ENCODE measurements at regions not wholly inside any gene's neighbourhood (a gene's known extent, or its start where the extent isn't known, plus 50 kb on each side); places are given as distances from the start of the nearest gene placed in this dataset.

GRCh38 chr20:56798634-56799033 is 169.5 kb downstream of the TFAP2C start:
- Mint-ChIP-seq H3K9me3 (peaks cover 8% of the 10 kb centered on the region), H3K36me3 (no peaks in the 10 kb centered on the region), H3K4me1 (ENCODE audit: low read depth) (no peaks in the 10 kb centered on the region), H3K27me3 (peaks cover 2% of the 10 kb centered on the region), H3K27ac (no peak overlapping the region), H3K4me3 (no peak overlapping the region)
- no peak for DNase-seq
- ChIA-PET CTCF (no interaction called here), POLR2A (no interaction called here)
- intact Hi-C loops (cut with micrococcal nuclease) = no loop called here

GRCh38 chr20:56799187-56799586 is 170.1 kb downstream of the TFAP2C start:
- Mint-ChIP-seq H3K36me3 (no peaks in the 10 kb centered on the region), H3K9me3 (peaks cover 8% of the 10 kb centered on the region), H3K27me3 (no peaks in the 10 kb centered on the region), H3K27ac (no peak overlapping the region), H3K4me3 (no peak overlapping the region), H3K4me1 (ENCODE audit: low read depth) (no peaks in the 10 kb centered on the region)
- CTCF ChIA-PET = no interaction called here
- intact Hi-C loops (cut with micrococcal nuclease) = no loop called here
- POLR2A ChIA-PET = no interaction called here
- no peak for DNase-seq

GRCh38 chr20:56800088-56800487 is 171.0 kb downstream of the TFAP2C start:
- POLR2A ChIA-PET = no interaction called here
- Mint-ChIP-seq H3K27ac (no peak overlapping the region), H3K4me1 (ENCODE audit: low read depth) (no peaks in the 10 kb centered on the region), H3K36me3 (no peaks in the 10 kb centered on the region), H3K4me3 (no peak overlapping the region), H3K9me3 (peaks cover 8% of the 10 kb centered on the region), H3K27me3 (no peaks in the 10 kb centered on the region)
- intact Hi-C loops (cut with micrococcal nuclease) = no loop called here
- no peak for DNase-seq
- CTCF ChIA-PET = no interaction called here

- Mint-ChIP-seq H3K9me3 (peaks cover 8% of the 10 kb centered on the region), H3K4me1 (ENCODE audit: low read depth) (no peaks in the 10 kb centered on the region), H3K36me3 (no peaks in the 10 kb centered on the region), H3K27ac (no peak overlapping the region), H3K4me3 (no peak overlapping the region), H3K27me3 (peaks cover 1% of the 10 kb centered on the region)
- intact Hi-C loops (cut with micrococcal nuclease) = no loop called here
- no peak for DNase-seq
- POLR2A ChIA-PET = interaction anchor here (0.6 kb wide), 1 partner anchor 1235 kb away, joined by 6 read pairs; no protein-coding TSS in a partner anchor
- CTCF ChIA-PET = no interaction called here
Measured at GRCh38 chr20:56801971-56802755, 173.1 kb downstream of the TFAP2C start.

GRCh38 chr20:56802805-56803204 is 173.7 kb downstream of the TFAP2C start:
- CTCF ChIA-PET = no interaction called here
- no peak overlapping the region for H3K27ac Mint-ChIP-seq
- peaks cover 6% of the 10 kb centered on the region for H3K27me3 Mint-ChIP-seq
- peaks cover 8% of the 10 kb centered on the region for H3K9me3 Mint-ChIP-seq
- no peak for DNase-seq
- H3K4me1 Mint-ChIP-seq (ENCODE audit: low read depth) = no peaks in the 10 kb centered on the region
- intact Hi-C loops (cut with micrococcal nuclease) = no loop called here
- H3K36me3 Mint-ChIP-seq = no peaks in the 10 kb centered on the region
- no peak overlapping the region for H3K4me3 Mint-ChIP-seq
- POLR2A ChIA-PET = interaction anchor here (0.6 kb wide), 1 partner anchor 1234 kb away, joined by 6 read pairs; no protein-coding TSS in a partner anchor

GRCh38 chr20:56805313-56805712 is 176.2 kb downstream of the TFAP2C start:
- Mint-ChIP-seq H3K9me3 (no peaks in the 10 kb centered on the region), H3K27ac (no peak overlapping the region), H3K27me3 (peaks cover 6% of the 10 kb centered on the region), H3K36me3 (no peaks in the 10 kb centered on the region), H3K4me3 (no peak overlapping the region), H3K4me1 (ENCODE audit: low read depth) (no peaks in the 10 kb centered on the region)
- ChIA-PET POLR2A (no interaction called here), CTCF (no interaction called here)
- no peak for DNase-seq
- intact Hi-C loops (cut with micrococcal nuclease) = no loop called here

GRCh38 chr20:56805966-56806365 is 176.9 kb downstream of the TFAP2C start:
- H3K9me3 Mint-ChIP-seq = no peaks in the 10 kb centered on the region

GRCh38 chr20:56806952-56807517 is 177.9 kb downstream of the TFAP2C start:
- DNase-seq = no peak
- Mint-ChIP-seq H3K9me3 (no peaks in the 10 kb centered on the region), H3K27me3 (peaks cover 6% of the 10 kb centered on the region), H3K4me3 (no peak overlapping the region), H3K4me1 (ENCODE audit: low read depth) (no peaks in the 10 kb centered on the region), H3K36me3 (no peaks in the 10 kb centered on the region), H3K27ac (no peak overlapping the region)
- POLR2A ChIA-PET = no interaction called here
- CTCF ChIA-PET = no interaction called here
- intact Hi-C loops (cut with micrococcal nuclease) = no loop called here

More at GRCh38 chr20:56805966-56806365, 176.9 kb downstream of the TFAP2C start:
- intact Hi-C loops (cut with micrococcal nuclease) = no loop called here
- no peak overlapping the region for H3K4me3 Mint-ChIP-seq
- no peak for DNase-seq
- no peak overlapping the region for H3K27ac Mint-ChIP-seq
- CTCF ChIA-PET = no interaction called here
- POLR2A ChIA-PET = no interaction called here
- peaks cover 6% of the 10 kb centered on the region for H3K27me3 Mint-ChIP-seq
- no peaks in the 10 kb centered on the region for H3K4me1 Mint-ChIP-seq (ENCODE audit: low read depth)
- H3K36me3 Mint-ChIP-seq = no peaks in the 10 kb centered on the region

- intact Hi-C loops (cut with micrococcal nuclease) = no loop called here
- Mint-ChIP-seq H3K9me3 (no peaks in the 10 kb centered on the region), H3K4me3 (no peak overlapping the region), H3K27me3 (peaks cover 6% of the 10 kb centered on the region), H3K27ac (no peak overlapping the region), H3K4me1 (ENCODE audit: low read depth) (no peaks in the 10 kb centered on the region), H3K36me3 (no peaks in the 10 kb centered on the region)
- ChIA-PET POLR2A (no interaction called here), CTCF (no interaction called here)
- DNase-seq = no peak
Measured at GRCh38 chr20:56808117-56808725, 179.1 kb downstream of the TFAP2C start.

GRCh38 chr20:56808732-56809131 is 179.6 kb downstream of the TFAP2C start:
- POLR2A ChIA-PET = no interaction called here
- Mint-ChIP-seq H3K4me3 (no peak overlapping the region), H3K9me3 (no peaks in the 10 kb centered on the region), H3K36me3 (no peaks in the 10 kb centered on the region), H3K4me1 (ENCODE audit: low read depth) (no peaks in the 10 kb centered on the region), H3K27ac (no peak overlapping the region), H3K27me3 (peaks cover 6% of the 10 kb centered on the region)
- intact Hi-C loops (cut with micrococcal nuclease) = no loop called here
- DNase-seq = no peak
- CTCF ChIA-PET = no interaction called here

GRCh38 chr20:56809668-56810067 is 180.6 kb downstream of the TFAP2C start:
- peaks cover 6% of the 10 kb centered on the region for H3K27me3 Mint-ChIP-seq
- no peaks in the 10 kb centered on the region for H3K4me1 Mint-ChIP-seq (ENCODE audit: low read depth)

GRCh38 chr20:56810141-56810540 is 181.0 kb downstream of the TFAP2C start:
- intact Hi-C loops (cut with micrococcal nuclease) = no loop called here
- DNase-seq = no peak
- no peak overlapping the region for H3K27ac Mint-ChIP-seq
- no peak overlapping the region for H3K4me3 Mint-ChIP-seq
- CTCF ChIA-PET = no interaction called here
- H3K9me3 Mint-ChIP-seq = no peaks in the 10 kb centered on the region
- peaks cover 6% of the 10 kb centered on the region for H3K27me3 Mint-ChIP-seq
- H3K36me3 Mint-ChIP-seq = no peaks in the 10 kb centered on the region
- POLR2A ChIA-PET = no interaction called here
- H3K4me1 Mint-ChIP-seq (ENCODE audit: low read depth) = no peaks in the 10 kb centered on the region

More at GRCh38 chr20:56809668-56810067, 180.6 kb downstream of the TFAP2C start:
- DNase-seq = no peak
- Mint-ChIP-seq H3K9me3 (no peaks in the 10 kb centered on the region), H3K27ac (no peak overlapping the region), H3K4me3 (no peak overlapping the region), H3K36me3 (no peaks in the 10 kb centered on the region)
- ChIA-PET POLR2A (no interaction called here), CTCF (no interaction called here)
- intact Hi-C loops (cut with micrococcal nuclease) = no loop called here

GRCh38 chr20:56815796-56816195 is 186.7 kb downstream of the TFAP2C start:
- H3K4me1 Mint-ChIP-seq (ENCODE audit: low read depth) = no peaks in the 10 kb centered on the region
- no peaks in the 10 kb centered on the region for H3K36me3 Mint-ChIP-seq
- intact Hi-C loops (cut with micrococcal nuclease) = no loop called here
- H3K27ac Mint-ChIP-seq = no peak overlapping the region
- H3K27me3 Mint-ChIP-seq = no peaks in the 10 kb centered on the region
- CTCF ChIA-PET = no interaction called here
- no peaks in the 10 kb centered on the region for H3K9me3 Mint-ChIP-seq
- no peak overlapping the region for H3K4me3 Mint-ChIP-seq
- POLR2A ChIA-PET = no interaction called here
- no peak for DNase-seq

All from activated CD4-positive, alpha-beta memory T cell treated with anti-CD3 and anti-CD28 coated beads for 36 hours (primary cell).